ENCODE measurements at regions not wholly inside any gene's neighbourhood (a gene's known extent, or its start where the extent isn't known, plus 50 kb on each side); places are given as distances from the start of the nearest gene placed in this dataset.
A peak's percentile ranks its signal among the peaks of the same experiment; 100 is the strongest.

GRCh38 chr2:158041400-158041799 lies 60.3 kb upstream of the UPP2 start:
- Histone ChIP-seq H4K20me1 (ENCODE audit: insufficient read depth) (no peaks in the 10 kb centered on the region), H3K4me1 (ENCODE audit: low read depth, poor library complexity, severe bottlenecking) (no peaks in the 10 kb centered on the region), H2AFZ (ENCODE audit: low read depth) (no peak overlapping the region), H3K27me3 (ENCODE audit: insufficient read depth, low read depth) (no peaks in the 10 kb centered on the region), H3K4me2 (no peak overlapping the region), H3K36me3 (ENCODE audit: insufficient read depth) (no peaks in the 10 kb centered on the region), H3K4me3 (IDR thresholded peaks at IDR 0.05; ENCODE audit: insufficient read depth, low read depth, low read length) (no peak overlapping the region), H3K79me2 (ENCODE audit: insufficient read depth, low read depth) (no peaks in the 10 kb centered on the region), H3K9ac (no peak overlapping the region), H3K27ac (no peak overlapping the region)
- no peak for TF ChIP-seq CTCF (conservative IDR thresholded peaks at IDR 0.05; ENCODE audit: low read depth, low read length)

GRCh38 chr2:158038901-158039300 lies 62.8 kb upstream of the UPP2 start:
- Histone ChIP-seq H3K27me3 (ENCODE audit: insufficient read depth, low read depth) (no peaks in the 10 kb centered on the region), H3K4me3 (IDR thresholded peaks at IDR 0.05; ENCODE audit: insufficient read depth, low read depth, low read length) (no peak overlapping the region), H2AFZ (ENCODE audit: low read depth) (no peak overlapping the region), H3K36me3 (ENCODE audit: insufficient read depth) (no peaks in the 10 kb centered on the region), H3K9ac (no peak overlapping the region), H4K20me1 (ENCODE audit: insufficient read depth) (no peaks in the 10 kb centered on the region), H3K4me1 (ENCODE audit: low read depth, poor library complexity, severe bottlenecking) (no peaks in the 10 kb centered on the region), H3K79me2 (ENCODE audit: insufficient read depth, low read depth) (no peaks in the 10 kb centered on the region), H3K27ac (no peak overlapping the region), H3K4me2 (no peak overlapping the region)
- TF ChIP-seq CTCF (conservative IDR thresholded peaks at IDR 0.05; ENCODE audit: low read depth, low read length) = no peak

- no peak overlapping the region for H3K4me2 ChIP-seq
- H3K27me3 ChIP-seq (ENCODE audit: insufficient read depth, low read depth) = no peaks in the 10 kb centered on the region
- no peaks in the 10 kb centered on the region for H3K79me2 ChIP-seq (ENCODE audit: insufficient read depth, low read depth)
- no peak overlapping the region for H3K9ac ChIP-seq
- no peaks in the 10 kb centered on the region for H3K4me1 ChIP-seq (ENCODE audit: low read depth, poor library complexity, severe bottlenecking)
- no peaks in the 10 kb centered on the region for H3K36me3 ChIP-seq (ENCODE audit: insufficient read depth)
- peak; percentile 79 for TF ChIP-seq CTCF (conservative IDR thresholded peaks at IDR 0.05; ENCODE audit: low read depth, low read length)
- no peak overlapping the region for H3K27ac ChIP-seq
- no peak overlapping the region for H3K4me3 ChIP-seq (IDR thresholded peaks at IDR 0.05; ENCODE audit: insufficient read depth, low read depth, low read length)
- no peaks in the 10 kb centered on the region for H4K20me1 ChIP-seq (ENCODE audit: insufficient read depth)
- no peak overlapping the region for H2AFZ ChIP-seq (ENCODE audit: low read depth)
Observed at GRCh38 chr2:158034198-158034866, 67.3 kb upstream of the UPP2 start.

GRCh38 chr2:158031371-158031770 lies 70.3 kb upstream of the UPP2 start:
- Histone ChIP-seq H3K4me1 (ENCODE audit: low read depth, poor library complexity, severe bottlenecking) (no peaks in the 10 kb centered on the region), H3K36me3 (ENCODE audit: insufficient read depth) (no peaks in the 10 kb centered on the region), H4K20me1 (ENCODE audit: insufficient read depth) (no peaks in the 10 kb centered on the region), H2AFZ (ENCODE audit: low read depth) (no peak overlapping the region), H3K9ac (no peak overlapping the region), H3K79me2 (ENCODE audit: insufficient read depth, low read depth) (no peaks in the 10 kb centered on the region), H3K27me3 (ENCODE audit: insufficient read depth, low read depth) (no peaks in the 10 kb centered on the region), H3K4me3 (IDR thresholded peaks at IDR 0.05; ENCODE audit: insufficient read depth, low read depth, low read length) (no peak overlapping the region), H3K4me2 (no peak overlapping the region), H3K27ac (no peak overlapping the region)
- no peak for TF ChIP-seq CTCF (conservative IDR thresholded peaks at IDR 0.05; ENCODE audit: low read depth, low read length)
